Epithelial cell of proximal tubule (primary cell): ENCODE measurements at regions not wholly inside any gene's neighbourhood (a gene's known extent, or its start where the extent isn't known, plus 50 kb on each side); places are given as distances from the start of the nearest gene placed in this dataset.
A peak's percentile ranks its signal among the peaks of the same experiment; 100 is the strongest.

ENCODE experiments used
- DNase-seq: peaks from one replicate; pipeline ENCODE4 v3.0.0-alpha.2; 2011; ENCODE audit warnings: low read depth
- H3K4me3 ChIP-seq: 2 replicates; pipeline ENCODE4 v1.5.1; 2011; ENCODE audit warnings: low read depth, mild to moderate bottlenecking, low read length
- CTCF ChIP-seq: conservative IDR thresholded peaks from 2 replicates; pipeline ENCODE4 v1.5.1; 2012; ENCODE audit warnings: low read depth, mild to moderate bottlenecking, low read length

- no peak overlapping the region for H3K4me3 ChIP-seq
- TF ChIP-seq CTCF = no peak
- DNase-seq = no peak
Measured at GRCh38 chr6:85396159-85396808, 53.6 kb upstream of the NT5E start.

GRCh38 chr6:85395746-85396145, 54.1 kb upstream of the NT5E start:
- no peak overlapping the region for H3K4me3 ChIP-seq
- no peak for TF ChIP-seq CTCF
- no peak for DNase-seq

GRCh38 chr6:85394853-85395538, 54.9 kb upstream of the NT5E start:
- DNase-seq = no peak
- no peak for TF ChIP-seq CTCF
- H3K4me3 ChIP-seq = no peak overlapping the region

- no peak overlapping the region for H3K4me3 ChIP-seq
- DNase-seq = no peak
- no peak for TF ChIP-seq CTCF
Measured at GRCh38 chr6:85394199-85394598, 55.7 kb upstream of the NT5E start.

GRCh38 chr6:85392379-85392778, 57.5 kb upstream of the NT5E start:
- no peak for TF ChIP-seq CTCF
- H3K4me3 ChIP-seq = no peak overlapping the region
- DNase-seq = no peak

- no peak overlapping the region for H3K4me3 ChIP-seq
- TF ChIP-seq CTCF = no peak
- peak; percentile 73 for DNase-seq
Measured at GRCh38 chr6:85390775-85391174, 59.1 kb upstream of the NT5E start.
